Pancreas (tissue), 10 donors: ENCODE measurements at regions not wholly inside any gene's neighbourhood (a gene's known extent, or its start where the extent isn't known, plus 50 kb on each side); places are given as distances from the start of the nearest gene placed in this dataset.

Experiments
- ATAC-seq, 4 donors: fragments of 200-7000 bp; cut with Tn5 transposase; one replicate each; pipeline versions ENCODE4 v1.8.0 to v1.9.1; 2020; ENCODE audit warnings: mild to moderate bottlenecking in 4 of 4, moderate library complexity in 4 of 4
- DNase-seq, 6 donors: peaks; one replicate each; pipeline ENCODE4 v3.0.0-alpha.2; 2020
- FAIRE-seq: peaks from 2 replicates; lab custom pipeline; 2012; peaks lifted over from hg19 to GRCh38; lab: Jason Lieb, UNC
- H3K27ac ChIP-seq, 4 donors: fragments of 200-600 bp; sonication (generic); 1 replicate in 3 of 4; 2 replicates in 1 of 4; pipeline versions ENCODE4 v1.5.0 to v1.8.0; 2020
- H3K27me3 ChIP-seq, 4 donors: fragments of 200-600 bp; one replicate each; pipeline ENCODE4 v1.8.0; 2021
- H3K36me3 ChIP-seq, 3 donors: fragments of 200-600 bp; sonication (generic) in 1 of 3; one replicate each; pipeline versions ENCODE4 v1.5.0 to v1.8.0; 2020 to 2021
- H3K4me1 ChIP-seq, 3 donors: fragments of 200-600 bp; one replicate each; pipeline ENCODE4 v1.8.0; 2021
- H3K4me3 ChIP-seq, 4 donors: fragments of 200-600 bp; sonication (generic) in 2 of 4; one replicate each; pipeline versions ENCODE4 v1.5.0 to v1.8.0; 2020 to 2021
- H3K9me3 ChIP-seq, 4 donors: fragments of 200-600 bp; one replicate each; pipeline ENCODE4 v1.8.0; 2021
- WGBS, 2 donors: extraction: QIAGEN DNeasy Blood & Tissue Kit; methylation state at CpG; one replicate each; pipeline ENCODE4 v1.1.7; 2013; 5-methylcytosine and 5-hydroxymethylcytosine counted together
- intact Hi-C, 3 donors: fragments of 100-400 bp; cut with DNase I; formaldehyde crosslinking; loops; one replicate each; pipeline versions ENCODE4 v1.11.1 to v1.14.2; 2022
- TF ChIP-seq, protein P1 (sequence below), 4 donors: fragments of 200-600 bp; sonication (generic) in 3 of 4; IDR thresholded peaks; one replicate each; pipeline versions ENCODE4 v1.5.0 to v1.8.0; 2021; ENCODE audit warnings: antibody characterized with exemption in 4 of 4
- donor health status: healthy with polysubstance abuse.
- donor health status: DM: no; HTN: no; CAD: no; lungs with moderate emphysema.
- donor health status: DM: no; HTN: no; CAD: no.
- donor health status: control.
- donor health status: control.
- donor health status: Bipolar disorder and iron deficiency.
- donor health status: DM: yes; HTN: yes; CAD: no.
- donor health status: DM: no; HTN: no; CAD: no.
- donor health status: DM: no; HTN: no; CAD: no.
- donor health status: DM: yes; HTN: yes; CAD: no.

DNA sequence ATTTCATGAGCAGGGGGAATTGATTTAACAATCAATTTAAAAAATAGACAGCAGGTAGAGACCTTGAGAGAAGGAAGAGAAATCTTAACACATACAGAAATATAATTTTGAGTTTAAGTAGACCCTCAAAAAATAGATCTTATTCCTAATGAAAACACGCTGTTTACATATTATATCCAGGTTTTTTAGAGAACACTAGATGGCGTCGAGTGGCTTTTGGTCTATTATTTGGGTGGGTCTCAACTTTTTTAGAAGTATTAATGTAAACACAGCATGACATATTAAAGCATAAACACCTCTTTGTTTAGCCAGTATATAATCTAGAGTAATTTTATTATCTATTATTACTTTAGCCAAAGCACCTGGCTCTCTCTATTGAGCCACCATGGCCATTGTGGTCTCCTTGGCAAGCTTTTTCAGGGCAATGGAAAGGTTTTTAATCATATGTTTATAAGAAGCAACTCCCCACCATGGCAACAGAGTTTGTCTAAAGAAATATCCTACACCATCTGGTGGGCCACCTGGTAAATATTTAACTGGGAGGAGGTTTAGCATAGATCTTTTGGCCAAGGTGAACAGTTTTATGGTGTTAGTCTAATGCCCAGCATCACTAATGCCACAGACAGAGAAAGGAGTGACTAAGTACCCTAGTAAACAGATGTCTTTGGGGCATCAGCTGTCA, 59.7 kb upstream of the PRSS1 start:
- TF ChIP-seq, protein P1, sequence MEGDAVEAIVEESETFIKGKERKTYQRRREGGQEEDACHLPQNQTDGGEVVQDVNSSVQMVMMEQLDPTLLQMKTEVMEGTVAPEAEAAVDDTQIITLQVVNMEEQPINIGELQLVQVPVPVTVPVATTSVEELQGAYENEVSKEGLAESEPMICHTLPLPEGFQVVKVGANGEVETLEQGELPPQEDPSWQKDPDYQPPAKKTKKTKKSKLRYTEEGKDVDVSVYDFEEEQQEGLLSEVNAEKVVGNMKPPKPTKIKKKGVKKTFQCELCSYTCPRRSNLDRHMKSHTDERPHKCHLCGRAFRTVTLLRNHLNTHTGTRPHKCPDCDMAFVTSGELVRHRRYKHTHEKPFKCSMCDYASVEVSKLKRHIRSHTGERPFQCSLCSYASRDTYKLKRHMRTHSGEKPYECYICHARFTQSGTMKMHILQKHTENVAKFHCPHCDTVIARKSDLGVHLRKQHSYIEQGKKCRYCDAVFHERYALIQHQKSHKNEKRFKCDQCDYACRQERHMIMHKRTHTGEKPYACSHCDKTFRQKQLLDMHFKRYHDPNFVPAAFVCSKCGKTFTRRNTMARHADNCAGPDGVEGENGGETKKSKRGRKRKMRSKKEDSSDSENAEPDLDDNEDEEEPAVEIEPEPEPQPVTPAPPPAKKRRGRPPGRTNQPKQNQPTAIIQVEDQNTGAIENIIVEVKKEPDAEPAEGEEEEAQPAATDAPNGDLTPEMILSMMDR (IDR thresholded peaks at IDR 0.05) = no peak
- H3K4me1 ChIP-seq = peaks cover 0 to 3% (median 0%) of the 10 kb centered on the region in 3 donors
- intact Hi-C loops = no loop called here
- WGBS, 2 donors = 51 to 62% methylated on average over 3 of the region's 3 CpGs
- ATAC-seq = peak; percentile 49 to 71 (median 62)
- H3K36me3 ChIP-seq = no peaks in the 10 kb centered on the region
- no peaks in the 10 kb centered on the region for H3K27me3 ChIP-seq
- H3K27ac ChIP-seq = no peak overlapping the region
- no peak overlapping the region for H3K4me3 ChIP-seq
- DNase-seq = peak in 1 of 6 donors; percentile 28
- no peaks in the 10 kb centered on the region for H3K9me3 ChIP-seq
- FAIRE-seq = no peak

DNA sequence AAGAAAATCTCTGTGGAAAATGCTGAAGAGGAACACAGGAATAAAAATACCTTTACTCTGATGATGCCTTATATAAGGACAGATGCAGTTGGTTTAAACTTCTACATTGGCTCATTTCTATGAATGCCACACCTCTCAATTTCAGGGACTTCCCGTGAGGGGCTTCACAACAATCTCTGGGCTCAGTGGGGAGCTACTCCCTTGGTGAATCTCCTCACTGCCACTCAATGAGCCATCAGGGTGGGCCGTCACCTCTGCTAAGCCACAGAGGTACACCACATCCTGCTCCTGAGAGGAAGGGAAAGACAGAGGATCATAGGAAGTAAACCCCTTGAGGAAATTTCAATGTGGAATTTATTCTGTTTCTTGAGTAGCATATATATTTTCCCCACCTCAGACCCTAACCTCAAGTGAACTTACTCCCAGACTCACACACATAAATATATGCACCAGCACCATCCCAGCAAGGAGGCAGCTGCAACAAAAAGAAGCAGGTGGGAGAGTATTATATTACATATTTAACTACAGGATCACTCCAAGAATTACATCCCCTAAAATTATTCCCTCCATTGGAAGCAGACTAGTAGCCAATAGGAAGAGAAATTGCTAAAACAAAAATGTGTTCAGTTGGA, 63.3 kb upstream of the PRSS1 start:
- H3K36me3 ChIP-seq = no peaks in the 10 kb centered on the region
- no peak overlapping the region for H3K4me3 ChIP-seq
- intact Hi-C loops = no loop called here
- no peaks in the 10 kb centered on the region for H3K4me1 ChIP-seq
- TF ChIP-seq, protein P1 (IDR thresholded peaks at IDR 0.05) = no peak
- 79 to 88% methylated on average over 2 of the region's 2 CpGs for WGBS, 2 donors
- ATAC-seq = no peak
- no peaks in the 10 kb centered on the region for H3K9me3 ChIP-seq
- H3K27ac ChIP-seq = no peak overlapping the region
- no peak for DNase-seq
- no peak for FAIRE-seq
- no peaks in the 10 kb centered on the region for H3K27me3 ChIP-seq

DNA sequence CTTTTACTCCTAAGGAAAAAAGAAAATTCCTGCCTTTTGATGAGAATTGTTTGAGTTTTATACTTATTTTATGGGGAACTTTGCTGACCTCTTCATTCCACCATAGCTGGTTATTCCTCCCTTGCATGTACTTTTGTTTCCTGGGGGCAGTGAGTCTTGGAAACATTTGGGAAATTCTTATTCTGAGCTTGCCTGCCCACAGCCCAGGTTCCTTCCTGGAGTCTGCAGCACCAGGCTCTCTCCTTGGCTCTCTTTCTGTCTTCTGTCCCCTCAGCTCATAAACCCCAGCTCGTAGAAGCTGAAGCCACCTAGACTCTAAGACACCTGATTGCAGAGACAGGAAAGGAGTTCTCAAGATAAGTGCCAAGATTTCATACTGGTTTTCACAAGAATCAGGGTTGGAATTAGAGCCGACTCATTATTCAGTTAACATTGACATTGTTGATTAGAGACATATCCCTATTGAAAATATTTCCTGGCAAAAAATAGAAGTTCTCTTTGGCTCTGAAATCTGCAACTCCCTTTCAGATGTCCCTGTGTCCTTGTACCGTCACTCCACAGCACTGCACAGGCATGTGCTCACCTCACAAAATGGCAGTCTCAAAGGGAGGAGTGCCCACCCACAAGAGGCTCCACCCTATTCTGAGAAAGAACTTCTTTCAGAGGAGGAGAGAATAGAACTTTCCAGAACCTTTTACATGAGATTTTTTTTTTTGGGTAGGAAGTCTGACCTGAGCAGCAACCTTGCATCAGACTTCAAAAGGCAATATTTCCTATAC, 67.8 kb upstream of the PRSS1 start:
- Histone ChIP-seq H3K27ac (peak overlapping the region in 1 of 4 donors; percentile 52), H3K9me3 (no peaks in the 10 kb centered on the region), H3K36me3 (no peaks in the 10 kb centered on the region), H3K27me3 (no peaks in the 10 kb centered on the region), H3K4me3 (no peak overlapping the region), H3K4me1 (no peaks in the 10 kb centered on the region)
- TF ChIP-seq, protein P1 (IDR thresholded peaks at IDR 0.05) = no peak
- FAIRE-seq (no peak), DNase-seq (no peak), ATAC-seq (peak; percentile 75 to 87 (median 78))
- intact Hi-C loops = no loop called here
- WGBS, 2 donors = 36 to 42% methylated on average over 3 of the region's 3 CpGs

DNA sequence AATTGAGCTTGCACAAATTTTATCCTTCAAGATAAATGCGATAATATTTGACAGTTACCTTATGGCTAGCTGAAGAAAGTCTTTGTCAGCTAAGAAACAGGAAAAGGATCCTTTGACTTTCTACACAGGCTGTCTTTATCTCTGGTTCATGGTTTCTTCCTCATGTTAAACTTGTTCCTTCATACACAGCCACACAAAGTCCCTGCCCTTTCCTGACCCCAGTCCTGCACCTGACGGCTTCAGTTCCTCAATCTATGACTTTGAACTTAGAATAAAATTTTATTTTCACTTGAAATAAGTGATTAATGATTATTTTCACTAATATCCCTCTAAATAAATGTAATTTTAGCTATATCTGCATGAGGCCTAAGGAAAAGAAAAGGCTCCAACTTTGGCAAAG, 77.8 kb upstream of the PRSS1 start:
- TF ChIP-seq, protein P1 (IDR thresholded peaks at IDR 0.05) = no peak
- Histone ChIP-seq H3K27me3 (no peaks in the 10 kb centered on the region), H3K9me3 (no peaks in the 10 kb centered on the region), H3K4me3 (no peak overlapping the region), H3K27ac (no peak overlapping the region), H3K36me3 (no peaks in the 10 kb centered on the region), H3K4me1 (peaks cover 0 to 3% (median 0%) of the 10 kb centered on the region in 3 donors)
- no peak for FAIRE-seq
- ATAC-seq = peak in 1 of 4 donors; percentile 42
- DNase-seq = no peak
- intact Hi-C loops = no loop called here
- 45 to 51% methylated on average over 2 of the region's 2 CpGs for WGBS, 2 donors
